NCI-H446 (cell line): ENCODE measurements at regions not wholly inside any gene's neighbourhood (a gene's known extent, or its start where the extent isn't known, plus 50 kb on each side); places are given as distances from the start of the nearest gene placed in this dataset.

ENCODE experiments used
- DNase-seq, 2 experiments: peaks; one replicate each; lab custom pipeline; 2025; lab: John Stamatoyannopoulos, UW

DNA sequence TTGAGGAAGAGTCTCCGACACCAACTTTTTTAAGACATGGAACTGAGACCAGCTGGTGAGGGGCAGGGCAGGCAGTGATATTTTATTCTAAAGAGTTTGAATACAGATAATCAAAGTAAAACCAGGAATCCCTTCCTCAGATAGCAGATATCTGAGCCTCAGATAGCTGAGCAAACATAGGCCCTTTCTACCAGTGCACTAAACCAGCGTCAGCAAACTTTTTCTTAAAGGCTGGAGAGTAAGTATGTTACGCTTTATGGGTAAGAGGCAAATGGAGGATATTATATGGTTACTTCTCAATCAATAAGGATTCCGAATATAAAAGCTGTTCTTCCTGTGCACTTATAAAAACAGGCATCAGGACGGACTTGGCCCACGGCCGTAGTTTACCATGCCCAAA is 73.9 kb downstream of the WNT5A start:
- DNase-seq: no peak

DNA sequence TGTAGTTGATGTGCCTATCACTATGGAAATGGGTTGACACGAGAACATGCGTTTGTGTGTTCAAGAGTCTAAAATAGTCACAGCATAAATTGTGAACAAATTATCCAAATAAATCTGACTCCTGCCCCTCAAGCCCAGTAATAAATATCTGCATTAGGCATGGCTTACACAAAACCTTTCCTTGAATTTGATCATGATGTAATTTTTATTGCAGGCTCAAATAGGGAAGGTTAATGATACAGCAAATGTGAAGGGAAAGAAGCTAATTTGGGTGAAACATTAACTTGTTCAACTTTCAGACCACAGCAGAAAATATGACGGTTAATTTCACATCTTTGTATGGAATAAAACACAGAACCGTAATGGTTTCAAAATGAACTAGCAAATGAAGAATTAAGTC is 74.6 kb downstream of the WNT5A start:
- DNase-seq: no peak

DNA sequence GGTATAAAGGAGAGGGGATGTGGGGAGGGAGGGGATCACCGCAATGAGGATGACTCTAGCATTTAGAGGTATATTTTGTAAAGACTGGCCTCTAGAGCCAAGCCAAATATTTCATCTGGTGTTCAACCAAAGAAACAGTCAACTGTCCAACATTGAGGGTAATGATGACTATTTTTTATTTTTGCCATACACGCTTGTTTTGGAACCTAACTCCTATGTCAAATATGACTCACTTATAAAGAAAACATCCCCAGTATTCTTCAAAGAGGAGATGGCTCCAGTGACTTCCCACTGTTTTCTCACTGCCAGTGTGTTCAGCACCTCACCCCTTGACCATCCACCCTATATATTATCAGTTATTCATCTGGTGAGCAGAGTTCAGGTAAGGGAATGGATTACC is 77.3 kb downstream of the WNT5A start:
- DNase-seq: no peak

DNA sequence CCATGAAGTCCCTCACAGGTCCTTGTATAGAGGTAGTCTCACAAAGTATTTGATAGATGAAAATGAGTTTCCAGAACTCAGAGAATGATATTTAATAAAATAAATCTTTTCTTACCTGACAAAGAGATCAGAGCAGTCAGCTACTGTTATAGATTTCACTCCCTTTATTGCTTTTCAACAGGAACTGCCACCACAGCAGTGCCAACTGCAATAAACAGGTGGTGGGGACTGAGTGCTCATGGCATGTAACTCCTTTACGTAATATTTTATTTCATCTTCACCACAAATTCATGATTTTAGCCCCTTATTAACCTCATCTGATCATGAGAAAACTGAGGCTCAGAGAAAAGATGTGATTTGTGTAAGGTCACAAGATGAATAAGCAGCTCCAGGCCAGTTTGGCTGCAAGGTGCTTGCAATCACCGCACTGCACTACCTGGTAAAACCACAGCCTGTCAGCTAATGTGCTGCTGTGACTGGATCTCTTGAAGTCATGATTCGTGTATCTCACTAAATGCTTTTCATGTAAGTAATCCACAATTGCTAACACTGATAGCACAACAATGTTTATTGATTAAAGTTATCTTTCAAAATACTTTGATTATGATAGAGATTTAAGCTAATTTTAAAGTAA is 78.8 kb downstream of the WNT5A start:
- no peak for DNase-seq

DNA sequence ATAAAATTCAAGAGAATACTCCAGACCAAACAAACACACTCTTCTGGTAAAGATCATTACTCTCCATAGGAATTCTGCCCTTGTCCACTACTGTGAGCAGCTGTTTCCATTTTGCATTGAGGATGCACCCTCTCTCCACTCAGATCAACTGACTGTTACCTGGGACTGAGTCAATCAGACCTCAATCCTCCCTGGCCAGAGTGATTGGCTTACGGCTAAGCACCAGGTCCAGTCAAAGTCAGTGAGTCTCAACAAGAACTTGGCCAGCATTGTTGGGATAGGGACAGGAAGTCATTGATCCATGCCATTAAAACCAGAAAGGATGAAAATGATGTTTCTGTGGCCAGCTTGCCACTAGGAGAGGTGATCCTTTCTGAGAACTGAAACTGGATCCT is 79.7 kb downstream of the WNT5A start:
- no peak for DNase-seq

GRCh38 chr3:55406696-55407425 is 80.2 kb downstream of the WNT5A start:
- no peak for DNase-seq

- no peak for DNase-seq
Observed at GRCh38 chr3:55405436-55405835, 81.7 kb downstream of the WNT5A start.

GRCh38 chr3:55402886-55403609 is 84.1 kb downstream of the WNT5A start:
- no peak for DNase-seq

DNA sequence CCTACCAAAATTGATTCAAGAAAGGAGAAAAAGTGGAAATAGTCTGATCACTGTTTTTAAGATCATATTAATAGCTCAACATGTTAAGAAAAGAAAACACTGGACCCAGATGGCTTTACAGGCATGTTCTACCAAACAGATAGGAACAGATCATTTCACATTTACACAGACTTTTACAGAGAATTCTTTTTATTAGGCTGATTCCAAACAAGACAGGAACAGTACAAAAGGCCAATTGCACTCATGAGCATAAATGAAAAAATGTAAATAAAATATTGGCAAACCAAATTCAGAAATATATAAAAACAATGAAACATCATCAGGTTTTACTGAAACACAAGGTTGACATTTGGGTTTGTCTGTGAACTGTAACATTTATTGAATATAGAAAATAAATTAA is 106.5 kb downstream of the WNT5A start:
- no peak for DNase-seq

DNA sequence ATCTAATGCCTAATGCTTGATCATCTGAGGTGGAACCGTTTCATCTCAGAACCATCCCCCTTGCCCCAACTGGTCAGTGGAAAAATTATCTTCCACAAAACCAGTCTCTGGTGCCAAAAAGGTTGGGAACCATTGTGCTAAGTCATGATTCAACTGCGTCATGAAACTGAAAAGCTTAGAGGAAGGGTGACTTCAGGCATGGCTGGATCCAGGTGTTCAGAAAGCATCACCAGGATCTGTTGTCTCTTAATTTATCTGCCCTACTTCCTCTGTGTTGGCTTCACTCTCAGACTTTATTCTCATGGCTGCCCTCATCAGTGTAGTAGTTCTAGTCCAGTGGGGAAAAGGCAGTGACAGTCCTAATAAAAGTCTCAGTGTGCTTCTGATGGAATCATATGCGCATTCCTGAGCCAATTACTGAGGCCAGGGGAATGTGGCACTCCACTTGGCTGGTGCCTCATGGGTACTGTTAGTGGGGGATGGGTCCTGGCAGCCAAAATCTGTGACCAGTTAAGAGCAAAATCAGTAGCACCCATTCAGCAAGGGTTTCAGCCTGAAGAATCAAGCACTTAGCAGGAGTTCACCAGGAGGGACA is 110.3 kb downstream of the WNT5A start:
- DNase-seq: no peak

DNA sequence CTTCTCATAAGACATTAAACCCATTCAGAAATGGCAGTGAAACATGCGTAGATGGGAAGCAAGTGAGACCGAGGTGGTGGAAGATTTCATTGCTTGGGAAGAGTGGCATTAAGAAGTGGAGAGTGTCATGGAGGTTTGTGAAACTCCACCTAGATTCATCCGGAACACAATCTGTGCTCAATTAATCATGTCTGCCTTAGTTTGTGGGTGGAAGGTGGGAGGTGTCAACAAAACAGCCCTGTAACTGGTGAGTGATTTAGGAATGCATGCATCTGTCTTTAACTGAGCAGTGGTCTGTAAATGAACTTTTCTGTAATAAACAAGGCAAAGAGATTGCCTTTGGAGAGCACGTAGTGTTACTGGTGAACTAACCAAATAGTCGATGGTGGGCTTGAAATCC is 113.7 kb downstream of the WNT5A start:
- no peak for DNase-seq

DNA sequence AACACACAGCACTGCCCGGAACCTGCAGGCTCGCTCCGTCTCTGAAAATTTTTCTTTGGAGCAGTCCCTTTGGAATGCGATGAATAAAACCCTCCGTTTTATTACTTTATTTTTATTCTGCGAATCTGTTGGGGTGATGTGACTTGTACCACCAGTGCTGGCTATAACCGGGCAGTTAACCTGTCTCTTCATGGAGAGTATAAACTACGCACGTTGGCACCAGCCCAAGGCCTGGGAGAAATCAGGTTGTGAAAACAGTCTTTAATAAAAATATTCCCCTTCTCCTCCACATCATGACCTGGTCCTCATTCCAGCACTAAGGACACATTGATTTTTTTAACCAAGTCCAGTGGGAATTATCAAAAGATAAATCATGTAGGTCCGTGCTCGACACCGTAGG is 116.8 kb downstream of the WNT5A start:
- no peak for DNase-seq

GRCh38 chr3:55369141-55369847 is 117.8 kb downstream of the WNT5A start:
- no peak for DNase-seq

DNA sequence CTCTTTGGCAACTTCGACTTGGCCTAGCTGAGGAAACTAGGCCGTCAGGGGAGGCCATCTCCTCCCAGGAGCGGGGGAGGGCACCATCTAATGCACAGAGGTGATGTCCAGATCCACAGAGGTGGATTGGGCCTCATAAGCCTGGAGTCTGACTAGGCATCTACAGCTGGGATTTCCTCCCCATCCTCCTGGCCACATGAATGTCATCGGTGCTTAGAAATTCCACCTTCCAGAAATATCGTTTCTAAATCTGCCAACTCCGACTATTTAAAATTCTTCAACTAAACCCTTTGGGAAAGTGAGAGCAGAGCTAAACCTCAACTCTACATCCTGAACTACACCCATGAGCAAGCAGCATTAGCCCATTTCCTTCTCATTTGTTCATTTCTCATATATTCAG is 118.7 kb downstream of the WNT5A start:
- no peak for DNase-seq

- DNase-seq: no peak
Observed at GRCh38 chr3:55367384-55367783, 119.7 kb downstream of the WNT5A start.

DNA sequence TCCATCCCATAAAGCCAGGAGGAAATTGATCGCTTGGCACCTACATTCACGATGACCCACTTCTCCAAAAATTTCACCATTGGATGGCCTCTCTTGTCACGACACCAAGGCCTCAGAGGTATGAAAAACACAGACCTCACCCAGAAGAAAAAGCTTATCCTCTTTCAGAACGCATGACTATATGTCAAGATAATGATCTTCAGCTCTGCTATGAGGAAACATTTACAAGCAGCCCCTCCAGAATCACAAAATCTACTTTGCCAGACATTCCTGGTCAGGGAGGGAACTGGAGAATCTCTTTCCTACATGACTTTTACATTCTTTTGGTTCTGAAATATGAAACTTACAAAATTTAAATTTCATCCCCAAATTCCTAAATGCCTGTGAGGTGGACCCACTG is 122.7 kb downstream of the WNT5A start:
- no peak for DNase-seq

GRCh38 chr3:55362210-55362960 is 124.7 kb downstream of the WNT5A start:
- DNase-seq: no peak

- no peak for DNase-seq
Observed at GRCh38 chr3:55357796-55358195, 129.3 kb downstream of the WNT5A start.

DNA sequence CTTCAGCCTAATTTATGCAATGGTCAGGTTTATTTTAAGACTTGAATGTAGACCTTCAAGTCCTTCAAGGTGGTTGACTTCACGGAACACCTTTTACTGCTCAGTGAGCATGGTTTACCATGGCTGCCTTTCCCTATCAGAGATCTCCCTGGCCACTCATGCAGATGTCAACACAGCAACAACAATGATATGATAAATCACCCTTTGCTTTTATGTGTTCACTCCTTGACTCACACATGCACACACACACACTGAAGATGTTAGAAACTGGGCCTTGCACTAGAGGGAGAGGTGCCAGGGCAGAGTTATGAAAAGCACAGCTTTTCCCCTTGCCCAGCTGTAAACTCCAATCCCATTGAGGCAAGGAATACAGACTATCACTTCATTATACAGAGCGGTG is 134.4 kb downstream of the WNT5A start:
- DNase-seq: no peak

DNA sequence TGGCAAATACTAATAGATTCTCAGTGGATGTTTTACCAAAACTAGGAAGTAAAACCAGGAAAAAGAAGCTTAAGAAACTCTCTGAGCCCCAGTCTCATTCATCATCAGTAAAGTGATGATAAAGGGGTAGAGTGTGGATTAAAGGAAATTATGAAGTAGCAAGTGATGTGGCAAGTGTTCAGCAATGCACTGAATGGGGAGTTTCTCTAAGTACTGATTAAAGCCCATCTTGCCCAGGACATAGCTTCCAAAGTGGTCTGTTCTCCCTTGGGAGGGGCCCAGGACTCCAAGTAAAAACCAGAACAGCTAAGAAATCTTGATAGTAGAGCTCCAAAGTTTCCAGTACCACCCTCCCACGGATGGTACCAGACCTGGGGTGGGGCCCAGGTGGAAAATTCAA is 137.3 kb downstream of the WNT5A start:
- DNase-seq: no peak

DNA sequence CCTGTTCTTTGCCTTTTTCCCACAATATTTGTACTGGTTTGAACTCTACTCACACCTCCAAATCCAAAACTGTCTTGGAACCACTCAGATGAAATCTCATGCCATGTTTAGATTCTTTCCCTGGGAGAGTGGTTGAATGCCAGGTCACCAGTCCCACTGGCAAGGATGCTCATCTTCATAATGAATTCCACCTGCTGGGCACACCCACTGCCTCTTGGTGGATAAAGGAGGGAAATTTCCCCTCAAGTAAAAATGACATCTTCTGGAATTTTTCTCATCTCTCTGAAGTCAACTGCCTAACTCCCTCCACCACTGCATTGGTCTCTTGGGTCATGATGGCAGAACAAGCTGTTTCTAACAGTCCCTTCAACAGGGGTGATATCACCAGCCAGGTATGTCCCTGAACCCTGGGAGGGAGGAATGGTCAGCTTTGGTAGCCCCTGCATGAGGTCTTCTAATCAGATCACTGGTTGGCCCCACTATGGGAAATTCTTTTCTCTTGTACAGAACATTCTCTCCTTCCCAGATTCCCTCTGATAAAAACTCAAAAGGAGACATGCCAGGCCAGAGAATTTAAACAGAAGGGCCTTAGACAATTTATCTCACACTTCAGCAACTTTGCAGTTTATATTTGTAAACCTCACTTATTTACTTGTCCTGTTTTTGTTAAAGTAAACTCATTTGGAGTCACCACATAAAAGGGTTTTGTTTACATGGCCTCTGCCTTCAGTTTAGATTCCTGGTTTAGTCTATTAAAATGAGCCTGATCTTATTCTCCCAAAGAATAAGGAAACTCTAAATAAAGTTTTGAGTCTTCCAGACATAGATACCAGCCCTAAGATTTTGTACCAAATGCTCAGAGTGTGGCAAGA is 143.4 kb downstream of the WNT5A start:
- no peak for DNase-seq
